Panc1 (cell line): ENCODE measurements at regions not wholly inside any gene's neighbourhood (a gene's known extent, or its start where the extent isn't known, plus 50 kb on each side); places are given as distances from the start of the nearest gene placed in this dataset.

ENCODE experiments used
- ATAC-seq: fragments of 200-7000 bp; cut with Tn5 transposase; 2 replicates; pipeline ENCODE4 v1.9.1; 2020; ENCODE audit warnings: mild to moderate bottlenecking, moderate library complexity
- BruUV-seq: library from RNA; stranded (reverse); fragments of 400-500 nt; replicated peaks from 2 replicates; lab custom pipeline; 2021; lab: Mats Ljungman, UMichigan
- CTCF ChIA-PET: fragments of 300-600 bp; sonication (Branson Sonifier 250); formaldehyde crosslinking; loops from one replicate; lab custom pipeline; 2022; ENCODE audit warnings: antibody characterized with exemption; lab: Charles Lee
- POLR2A ChIA-PET: fragments of 300-600 bp; sonication (Branson Sonifier 250); formaldehyde crosslinking; loops from one replicate; lab custom pipeline; 2022; ENCODE audit warnings: antibody characterized with exemption; lab: Charles Lee
- DNase-seq: peaks from one replicate; pipeline ENCODE4 v3.0.0-alpha.2; 2010; ENCODE audit warnings: low read depth, low spot score
- H3K27ac ChIP-seq: 2 replicates; pipeline ENCODE4 v1.5.1; 2011; ENCODE audit warnings: mild to moderate bottlenecking, low read length, inconsistent platforms
- H3K27me3 ChIP-seq: fragments of 200-500 bp; sonication (Bioruptor generic); 2 replicates; pipeline ENCODE4 v1.6.0; 2014; ENCODE audit warnings: low read length, inconsistent platforms; ENCODE audit not compliant: control insufficient read depth, insufficient read depth
- H3K36me3 ChIP-seq: fragments of 200-500 bp; sonication (Bioruptor generic); 2 replicates; pipeline ENCODE4 v1.5.1; 2014; ENCODE audit warnings: inconsistent platforms, mild to moderate bottlenecking, low read length, moderate library complexity; ENCODE audit not compliant: control insufficient read depth, insufficient read depth
- H3K4me1 ChIP-seq: 2 replicates; pipeline ENCODE4 v1.5.1; 2011; ENCODE audit warnings: inconsistent platforms, mild to moderate bottlenecking, low read length, moderate library complexity; ENCODE audit not compliant: control insufficient read depth, insufficient read depth
- H3K4me3 ChIP-seq, 2 experiments: 2 replicates each; pipeline ENCODE4 v1.5.1; 2011 to 2012; ENCODE audit warnings: low read depth in 2 of 2, low read length in 2 of 2, mild to moderate bottlenecking in 2 of 2, inconsistent platforms in 1 of 2, moderate library complexity in 1 of 2
- H3K9me3 ChIP-seq: fragments of 200-500 bp; sonication (Bioruptor generic); 2 replicates; pipeline ENCODE4 v1.5.1; 2014; ENCODE audit warnings: low read depth, mild to moderate bottlenecking, inconsistent platforms, low read length, moderate library complexity; ENCODE audit not compliant: control insufficient read depth, insufficient read depth
- CTCF ChIP-seq: fragments of 450-650 bp; IDR thresholded peaks from 2 replicates; pipeline ENCODE4 v1.5.1; 2017; ENCODE audit warnings: mild to moderate bottlenecking
- POLR2AphosphoS5 ChIP-seq: IDR thresholded peaks from 2 replicates; pipeline ENCODE4 v1.6.1; 2012; ENCODE audit warnings: mild to moderate bottlenecking, low read depth, low read length, moderate library complexity
- REST ChIP-seq, 2 experiments: IDR thresholded peaks; 2 replicates each; pipeline ENCODE4 v1.6.1; 2011 to 2012; ENCODE audit warnings: low read depth in 2 of 2, control low read depth in 1 of 2, low read length in 1 of 2, mild to moderate bottlenecking in 1 of 2, moderate library complexity in 1 of 2; ENCODE audit not compliant: insufficient read depth in 1 of 2
- SIN3A ChIP-seq: IDR thresholded peaks from 2 replicates; pipeline ENCODE4 v1.6.1; 2012; ENCODE audit warnings: low read depth, mild to moderate bottlenecking, low read length, moderate library complexity, borderline replicate concordance; ENCODE audit not compliant: insufficient read depth
- TCF7L2 ChIP-seq: IDR thresholded peaks from 2 replicates; pipeline ENCODE4 v1.6.1; 2011; ENCODE audit warnings: mild to moderate bottlenecking, low read depth, low read length, inconsistent platforms
- in situ Hi-C: cut with HindIII; loops from 2 replicates; pipeline ENCODE4 v1.10.0; 2016; ENCODE audit warnings: low sequenced_read_pairs, low pct_unique_long_range_greater_than_20kb
- intact Hi-C: fragments of 100-400 bp; cut with micrococcal nuclease; formaldehyde crosslinking; loops from one replicate; pipeline ENCODE4 v1.10.0; 2022; ENCODE audit not compliant: unreplicated experiment

DNA sequence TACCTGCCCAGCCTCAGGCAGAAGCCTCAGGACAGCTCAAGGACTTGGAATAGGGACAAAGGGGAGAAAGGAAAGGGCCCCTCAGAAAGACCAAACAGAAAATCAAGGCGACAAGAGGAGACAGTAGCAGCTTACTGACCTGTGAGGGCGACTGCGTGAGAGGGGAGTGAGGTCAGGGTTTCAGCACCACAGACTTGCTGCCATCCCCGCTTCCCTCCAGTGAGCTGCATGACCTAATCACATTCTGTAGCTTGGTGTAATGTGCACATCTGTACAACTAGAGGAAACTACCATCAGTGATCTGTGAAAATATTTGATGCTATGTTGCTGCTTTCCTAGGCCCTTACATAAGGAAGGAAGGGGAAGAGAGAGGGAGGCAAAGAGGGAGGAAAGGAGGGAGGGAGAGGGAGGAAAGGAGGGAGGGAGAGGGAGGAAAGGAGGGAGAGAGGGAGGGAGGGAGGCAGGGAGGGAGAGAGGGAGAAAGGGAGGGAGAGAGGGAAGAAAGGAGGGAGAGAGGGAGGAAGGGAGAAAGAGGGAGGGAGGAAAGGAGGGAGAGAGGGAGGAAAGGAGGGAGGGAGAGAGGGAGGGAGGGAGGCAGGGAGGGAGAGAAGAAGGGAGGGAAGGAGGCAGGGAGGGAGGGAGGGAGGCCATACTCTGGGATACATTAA, 404.9 kb upstream of the CDH5 start:
- DNase-seq, result no peak
- ChIA-PET CTCF (no interaction called here), POLR2A (no interaction called here)
- no peaks in the 10 kb centered on the region for H3K9me3 ChIP-seq
- no peaks in the 10 kb centered on the region for H3K4me1 ChIP-seq
- no peak overlapping the region for H3K27ac ChIP-seq
- ATAC-seq, result no peak
- intact Hi-C loops, result no loop called here
- H3K27me3 ChIP-seq, result no peaks in the 10 kb centered on the region
- TF ChIP-seq CTCF (no peak), REST (IDR thresholded peaks at IDR 0.05; ENCODE audit: insufficient read depth in 1 of 2, low read depth in 2 of 2, low read length in 1 of 2) (no peak), TCF7L2 (no peak), POLR2AphosphoS5 (no peak), SIN3A (no peak)
- in situ Hi-C loops, result no loop called here
- H3K4me3 ChIP-seq, result no peak overlapping the region
- H3K36me3 ChIP-seq, result no peaks in the 10 kb centered on the region
- BruUV-seq, result no TSS peak

GRCh38 chr16:65959983-65960382, 406.5 kb upstream of the CDH5 start:
- H3K27me3 ChIP-seq, result no peaks in the 10 kb centered on the region
- no peaks in the 10 kb centered on the region for H3K9me3 ChIP-seq
- intact Hi-C loops (no loop called here), in situ Hi-C loops (no loop called here)
- H3K4me1 ChIP-seq, result no peaks in the 10 kb centered on the region
- no peaks in the 10 kb centered on the region for H3K36me3 ChIP-seq
- H3K27ac ChIP-seq, result no peak overlapping the region
- no peak for TF ChIP-seq CTCF
- no peak for TF ChIP-seq SIN3A
- no peak for TF ChIP-seq REST (IDR thresholded peaks at IDR 0.05; ENCODE audit: insufficient read depth in 1 of 2, low read depth in 2 of 2, low read length in 1 of 2)
- TF ChIP-seq POLR2AphosphoS5, result no peak
- no peak for TF ChIP-seq TCF7L2
- no TSS peak for BruUV-seq
- ChIA-PET CTCF (no interaction called here), POLR2A (no interaction called here)
- no peak overlapping the region for H3K4me3 ChIP-seq
- ATAC-seq (no peak), DNase-seq (no peak)
